ENCODE measurements at regions not wholly inside any gene's neighbourhood (a gene's known extent, or its start where the extent isn't known, plus 50 kb on each side); places are given as distances from the start of the nearest gene placed in this dataset.
A peak's percentile ranks its signal among the peaks of the same experiment; 100 is the strongest.

- DNase-seq (ENCODE audit: insufficient read length, low spot score, missing footprints), result no peak
- Histone ChIP-seq H3K9me3 (ENCODE audit: low read depth, low read length) (no peaks in the 10 kb centered on the region), H3K4me2 (ENCODE audit: insufficient read depth, low read length) (no peak overlapping the region), H3K4me1 (ENCODE audit: insufficient read depth, low read length) (no peaks in the 10 kb centered on the region), H3K27me3 (ENCODE audit: insufficient read depth, low read length) (no peaks in the 10 kb centered on the region), H3K36me3 (ENCODE audit: insufficient read depth, low read length) (no peaks in the 10 kb centered on the region), H2AFZ (ENCODE audit: low read length) (peak overlapping the region; percentile 20), H3K4me3 (ENCODE audit: insufficient read depth, low read length) (no peak overlapping the region), H3K27ac (ENCODE audit: low read depth, low read length) (peak overlapping the region; percentile 46), H3K79me2 (ENCODE audit: insufficient read depth, low read length) (no peaks in the 10 kb centered on the region), H4K20me1 (ENCODE audit: insufficient read depth, low read length) (no peaks in the 10 kb centered on the region)
- TF ChIP-seq CTCF (IDR thresholded peaks at IDR 0.05; ENCODE audit: extremely low read depth, low read depth, low read length), result no peak
Observed at GRCh38 chr5:167452136-167452535, 839.3 kb upstream of the WWC1 start.

GRCh38 chr5:167453246-167454030 is 838.0 kb upstream of the WWC1 start:
- Histone ChIP-seq H3K9me3 (ENCODE audit: low read depth, low read length) (no peaks in the 10 kb centered on the region), H4K20me1 (ENCODE audit: insufficient read depth, low read length) (no peaks in the 10 kb centered on the region), H3K4me3 (ENCODE audit: insufficient read depth, low read length) (no peak overlapping the region), H3K79me2 (ENCODE audit: insufficient read depth, low read length) (no peaks in the 10 kb centered on the region), H3K27me3 (ENCODE audit: insufficient read depth, low read length) (no peaks in the 10 kb centered on the region), H2AFZ (ENCODE audit: low read length) (no peak overlapping the region), H3K4me1 (ENCODE audit: insufficient read depth, low read length) (no peaks in the 10 kb centered on the region), H3K4me2 (ENCODE audit: insufficient read depth, low read length) (no peak overlapping the region), H3K27ac (ENCODE audit: low read depth, low read length) (no peak overlapping the region), H3K36me3 (ENCODE audit: insufficient read depth, low read length) (no peaks in the 10 kb centered on the region)
- no peak for TF ChIP-seq CTCF (IDR thresholded peaks at IDR 0.05; ENCODE audit: extremely low read depth, low read depth, low read length)
- DNase-seq (ENCODE audit: insufficient read length, low spot score, missing footprints), result peak; percentile 23

GRCh38 chr5:167458412-167458811 is 833.0 kb upstream of the WWC1 start:
- Histone ChIP-seq H3K79me2 (ENCODE audit: insufficient read depth, low read length) (no peaks in the 10 kb centered on the region), H3K27ac (ENCODE audit: low read depth, low read length) (no peak overlapping the region), H3K9me3 (ENCODE audit: low read depth, low read length) (peaks cover 2% of the 10 kb centered on the region), H3K36me3 (ENCODE audit: insufficient read depth, low read length) (no peaks in the 10 kb centered on the region), H4K20me1 (ENCODE audit: insufficient read depth, low read length) (no peaks in the 10 kb centered on the region), H3K4me2 (ENCODE audit: insufficient read depth, low read length) (no peak overlapping the region), H3K4me1 (ENCODE audit: insufficient read depth, low read length) (no peaks in the 10 kb centered on the region), H3K27me3 (ENCODE audit: insufficient read depth, low read length) (no peaks in the 10 kb centered on the region), H2AFZ (ENCODE audit: low read length) (no peak overlapping the region), H3K4me3 (ENCODE audit: insufficient read depth, low read length) (no peak overlapping the region)
- no peak for DNase-seq (ENCODE audit: insufficient read length, low spot score, missing footprints)
- TF ChIP-seq CTCF (IDR thresholded peaks at IDR 0.05; ENCODE audit: extremely low read depth, low read depth, low read length), result no peak

- no peak for DNase-seq (ENCODE audit: insufficient read length, low spot score, missing footprints)
- Histone ChIP-seq H2AFZ (ENCODE audit: low read length) (no peak overlapping the region), H3K4me2 (ENCODE audit: insufficient read depth, low read length) (no peak overlapping the region), H3K36me3 (ENCODE audit: insufficient read depth, low read length) (no peaks in the 10 kb centered on the region), H3K27ac (ENCODE audit: low read depth, low read length) (no peak overlapping the region), H3K4me3 (ENCODE audit: insufficient read depth, low read length) (no peak overlapping the region), H3K9me3 (ENCODE audit: low read depth, low read length) (peaks cover 2% of the 10 kb centered on the region), H3K79me2 (ENCODE audit: insufficient read depth, low read length) (no peaks in the 10 kb centered on the region), H4K20me1 (ENCODE audit: insufficient read depth, low read length) (no peaks in the 10 kb centered on the region), H3K27me3 (ENCODE audit: insufficient read depth, low read length) (no peaks in the 10 kb centered on the region), H3K4me1 (ENCODE audit: insufficient read depth, low read length) (no peaks in the 10 kb centered on the region)
- TF ChIP-seq CTCF (IDR thresholded peaks at IDR 0.05; ENCODE audit: extremely low read depth, low read depth, low read length), result no peak
Observed at GRCh38 chr5:167460449-167461020, 830.9 kb upstream of the WWC1 start.
